Left ventricle myocardium inferior (tissue), 1 donor: ENCODE measurements at regions not wholly inside any gene's neighbourhood (a gene's known extent, or its start where the extent isn't known, plus 50 kb on each side); places are given as distances from the start of the nearest gene placed in this dataset.

Experiments
- DNase-seq: peaks from one replicate; pipeline ENCODE4 v3.0.0-alpha.2; 2020
- H3K27ac ChIP-seq: fragments of 200-600 bp; replicated peaks from 2 replicates; pipeline ENCODE4 v1.8.0; 2021
- H3K27me3 ChIP-seq: fragments of 200-600 bp; 2 replicates; pipeline ENCODE4 v1.8.0; 2021; ENCODE audit warnings: low read depth
- H3K36me3 ChIP-seq: fragments of 200-600 bp; 2 replicates; pipeline ENCODE4 v1.8.0; 2021
- H3K4me1 ChIP-seq: fragments of 200-600 bp; 2 replicates; pipeline ENCODE4 v1.8.0; 2021
- H3K4me3 ChIP-seq: fragments of 200-600 bp; 2 replicates; pipeline ENCODE4 v1.8.0; 2021; ENCODE audit warnings: mild to moderate bottlenecking, moderate library complexity
- H3K9me3 ChIP-seq: fragments of 200-600 bp; replicated peaks from 2 replicates; pipeline ENCODE4 v1.8.0; 2021
- intact Hi-C: fragments of 100-400 bp; cut with micrococcal nuclease; formaldehyde crosslinking; loops from one replicate; pipeline ENCODE4 v1.11.0; 2022
- TF ChIP-seq, protein P1 (sequence below): fragments of 200-600 bp; IDR thresholded peaks from 2 replicates; pipeline ENCODE4 v1.8.0; 2021; ENCODE audit warnings: antibody characterized with exemption, mild to moderate bottlenecking, borderline replicate concordance
- donor health status: DM: no; HTN: yes; CAD: no; lungs with severe emphysema.

DNA sequence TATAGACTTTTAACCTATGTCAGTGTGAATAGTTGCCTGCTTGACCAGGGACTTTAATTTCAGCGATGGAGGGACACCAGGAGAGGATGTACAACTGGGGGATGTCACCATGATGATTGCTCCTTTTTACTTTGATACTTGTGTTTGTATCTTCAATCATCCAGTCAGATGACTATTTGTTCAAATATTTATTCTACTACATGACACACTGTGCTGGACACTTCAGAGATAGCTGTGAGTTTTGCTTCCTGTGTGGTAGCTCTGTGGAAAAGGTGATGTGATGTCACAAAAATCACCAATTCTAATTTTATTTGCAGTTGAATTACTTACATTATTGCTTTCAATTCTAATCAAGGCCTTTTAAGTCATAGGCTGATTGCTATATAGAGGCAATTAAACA is 62.7 kb upstream of the CREB5 start:
- TF ChIP-seq, protein P1, sequence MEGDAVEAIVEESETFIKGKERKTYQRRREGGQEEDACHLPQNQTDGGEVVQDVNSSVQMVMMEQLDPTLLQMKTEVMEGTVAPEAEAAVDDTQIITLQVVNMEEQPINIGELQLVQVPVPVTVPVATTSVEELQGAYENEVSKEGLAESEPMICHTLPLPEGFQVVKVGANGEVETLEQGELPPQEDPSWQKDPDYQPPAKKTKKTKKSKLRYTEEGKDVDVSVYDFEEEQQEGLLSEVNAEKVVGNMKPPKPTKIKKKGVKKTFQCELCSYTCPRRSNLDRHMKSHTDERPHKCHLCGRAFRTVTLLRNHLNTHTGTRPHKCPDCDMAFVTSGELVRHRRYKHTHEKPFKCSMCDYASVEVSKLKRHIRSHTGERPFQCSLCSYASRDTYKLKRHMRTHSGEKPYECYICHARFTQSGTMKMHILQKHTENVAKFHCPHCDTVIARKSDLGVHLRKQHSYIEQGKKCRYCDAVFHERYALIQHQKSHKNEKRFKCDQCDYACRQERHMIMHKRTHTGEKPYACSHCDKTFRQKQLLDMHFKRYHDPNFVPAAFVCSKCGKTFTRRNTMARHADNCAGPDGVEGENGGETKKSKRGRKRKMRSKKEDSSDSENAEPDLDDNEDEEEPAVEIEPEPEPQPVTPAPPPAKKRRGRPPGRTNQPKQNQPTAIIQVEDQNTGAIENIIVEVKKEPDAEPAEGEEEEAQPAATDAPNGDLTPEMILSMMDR: no peak
- Histone ChIP-seq H3K27me3 (no peaks in the 10 kb centered on the region), H3K27ac (no peak overlapping the region), H3K36me3 (no peaks in the 10 kb centered on the region), H3K4me1 (peaks cover 21% of the 10 kb centered on the region), H3K4me3 (no peak overlapping the region), H3K9me3 (no peaks in the 10 kb centered on the region)
- DNase-seq: no peak
- intact Hi-C loops: no loop called here

DNA sequence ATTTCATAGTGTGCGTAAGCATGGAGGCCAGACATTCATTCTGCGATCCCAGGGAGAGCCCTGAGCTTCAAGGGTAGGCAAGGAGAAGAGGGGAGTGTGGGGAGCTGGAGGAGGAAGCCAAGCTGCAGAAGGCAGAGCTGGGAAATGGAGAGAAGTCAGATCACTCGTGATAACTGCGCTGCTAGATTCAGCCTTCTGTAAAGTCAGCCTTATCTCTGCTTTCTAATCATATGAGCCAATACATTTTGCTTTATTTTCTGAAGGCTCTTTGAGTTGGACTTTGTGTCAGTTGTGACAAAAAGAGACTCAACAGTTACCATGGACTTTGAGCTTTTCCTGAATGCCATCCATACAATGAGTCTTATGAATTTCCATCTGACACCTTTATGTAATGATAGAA is 61.7 kb upstream of the CREB5 start:
- TF ChIP-seq, protein P1: no peak
- H3K36me3 ChIP-seq: no peaks in the 10 kb centered on the region
- peaks cover 24% of the 10 kb centered on the region for H3K4me1 ChIP-seq
- H3K27me3 ChIP-seq: no peaks in the 10 kb centered on the region
- DNase-seq: no peak
- intact Hi-C loops: no loop called here
- H3K9me3 ChIP-seq: no peaks in the 10 kb centered on the region
- no peak overlapping the region for H3K27ac ChIP-seq
- H3K4me3 ChIP-seq: no peak overlapping the region

DNA sequence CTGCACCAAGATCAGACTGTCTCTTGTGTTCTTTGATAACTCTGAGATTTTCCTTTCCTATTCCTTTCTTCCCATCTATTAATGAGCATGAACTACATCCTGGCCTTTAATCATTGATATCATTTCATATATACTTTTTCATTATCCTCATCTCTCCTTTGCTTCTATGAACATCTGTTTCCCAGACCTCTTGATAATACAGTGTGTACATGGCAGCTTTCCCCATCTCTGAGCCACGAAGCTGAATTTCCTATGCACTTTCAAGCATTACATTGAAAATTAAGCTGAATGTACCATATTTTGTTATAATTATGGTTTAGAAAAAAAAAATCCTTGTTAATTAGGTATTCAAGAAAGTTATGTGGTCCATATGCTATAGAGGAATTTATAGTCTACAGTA is 60.9 kb upstream of the CREB5 start:
- Histone ChIP-seq H3K36me3 (no peaks in the 10 kb centered on the region), H3K4me3 (no peak overlapping the region), H3K4me1 (peaks cover 31% of the 10 kb centered on the region), H3K27ac (no peak overlapping the region), H3K27me3 (no peaks in the 10 kb centered on the region), H3K9me3 (no peaks in the 10 kb centered on the region)
- DNase-seq: no peak
- intact Hi-C loops: no loop called here
- TF ChIP-seq, protein P1: no peak

DNA sequence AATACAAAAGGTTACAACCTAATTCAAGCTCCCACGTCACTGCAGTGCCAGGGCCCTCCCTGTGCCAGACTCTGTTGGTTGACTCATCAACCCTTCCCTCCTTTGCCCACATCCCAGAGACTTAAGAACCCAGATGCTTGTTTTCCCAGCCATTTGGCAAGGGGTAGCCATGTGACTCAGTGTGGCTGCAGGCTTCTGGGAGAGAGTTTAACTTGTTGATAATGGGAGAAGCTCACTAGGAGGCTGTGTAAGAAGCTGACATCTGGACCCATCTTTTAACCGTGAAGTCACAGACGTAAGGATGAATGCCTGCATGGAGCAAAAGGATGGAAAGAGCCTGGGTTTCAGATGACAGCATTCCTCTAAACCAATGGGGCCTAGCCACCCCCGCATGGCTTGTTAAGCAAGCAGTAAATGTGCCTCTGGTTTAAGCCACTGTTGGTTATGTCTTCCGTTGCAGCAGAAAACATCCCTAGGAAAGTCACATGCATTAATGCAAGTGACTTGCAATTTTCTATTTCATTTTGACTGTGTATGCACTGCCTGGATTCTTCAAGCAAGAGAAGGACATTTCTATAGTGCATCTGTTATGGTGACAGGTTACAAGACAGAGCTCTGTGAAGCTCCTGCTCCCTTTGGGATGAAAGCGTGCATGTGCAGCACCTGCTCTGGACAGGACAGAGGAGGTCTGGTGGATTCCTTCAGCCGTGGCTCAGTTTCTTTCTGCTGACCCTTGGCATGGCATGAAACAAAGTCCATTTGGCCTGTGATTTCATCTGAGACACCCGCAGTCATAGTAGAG is 57.5 kb upstream of the CREB5 start:
- H3K9me3 ChIP-seq: no peaks in the 10 kb centered on the region
- no peaks in the 10 kb centered on the region for H3K27me3 ChIP-seq
- H3K27ac ChIP-seq: no peak overlapping the region
- no peak overlapping the region for H3K4me3 ChIP-seq
- H3K36me3 ChIP-seq: no peaks in the 10 kb centered on the region
- TF ChIP-seq, protein P1: no peak
- intact Hi-C loops: no loop called here
- DNase-seq: no peak
- H3K4me1 ChIP-seq: peaks cover 20% of the 10 kb centered on the region

DNA sequence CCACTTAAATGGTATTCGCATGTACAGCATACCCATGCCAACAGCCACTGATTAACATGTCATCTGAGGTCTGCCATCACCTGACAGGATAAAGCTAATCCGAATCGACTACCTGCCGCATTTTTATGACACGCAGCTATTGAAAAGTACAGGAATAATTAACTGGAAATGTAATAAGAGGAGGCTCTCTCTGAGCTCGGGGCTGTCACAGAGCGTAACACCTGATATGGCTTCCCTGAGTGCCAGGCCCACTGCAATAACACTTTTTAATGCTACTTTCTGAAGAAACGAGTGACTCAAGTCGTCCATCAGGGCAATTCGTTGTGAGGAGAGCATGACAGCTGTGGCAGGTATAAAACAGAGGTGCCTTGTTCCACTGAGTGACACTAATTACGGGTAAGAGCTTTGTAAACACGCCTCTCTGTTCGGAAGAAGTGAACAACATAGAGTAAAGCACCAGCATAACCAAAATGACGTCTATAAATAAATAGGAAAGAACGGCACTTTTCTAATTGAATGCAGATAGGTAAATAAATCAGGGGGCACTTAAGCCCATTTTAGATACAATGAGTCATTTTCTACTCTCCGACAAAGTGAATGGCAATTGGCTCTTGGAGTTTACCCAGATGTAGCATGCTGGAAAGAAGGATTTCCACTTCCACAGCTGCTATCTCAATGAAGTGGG is 56.5 kb upstream of the CREB5 start:
- no peak for DNase-seq
- TF ChIP-seq, protein P1: no peak
- Histone ChIP-seq H3K4me3 (no peak overlapping the region), H3K36me3 (no peaks in the 10 kb centered on the region), H3K27me3 (no peaks in the 10 kb centered on the region), H3K27ac (peak overlapping the region; percentile 45), H3K9me3 (no peaks in the 10 kb centered on the region), H3K4me1 (peaks cover 20% of the 10 kb centered on the region)
- intact Hi-C loops: no loop called here
